GM19397 (cell line): ENCODE measurements at regions not wholly inside any gene's neighbourhood (a gene's known extent, or its start where the extent isn't known, plus 50 kb on each side); places are given as distances from the start of the nearest gene placed in this dataset.
"Not testable (repeated sequence)": the region's sequence is repeated elsewhere in the genome, so short reads cannot be mapped to it uniquely, and the experiment has no call there.

Experiments used
- ATAC-seq: cut with Tn5 transposase; IDR thresholded peaks from one replicate; pipeline ENCODE4 v1.9.1; 2021; ENCODE audit warnings: mild to moderate bottlenecking, moderate library complexity; ENCODE audit not compliant: unreplicated experiment

GRCh38 chr3:98701071-98701675 is 62.0 kb upstream of the ST3GAL6 start:
- ATAC-seq = no peak

- no peak for ATAC-seq
Measured at GRCh38 chr3:98702166-98702565, 61.0 kb upstream of the ST3GAL6 start.

- no peak for ATAC-seq
Measured at GRCh38 chr3:98705212-98705611, 57.9 kb upstream of the ST3GAL6 start.

- ATAC-seq = no peak
Measured at GRCh38 chr3:98705694-98706093, 57.4 kb upstream of the ST3GAL6 start.

GRCh38 chr3:98708681-98709080 is 54.5 kb upstream of the ST3GAL6 start:
- ATAC-seq = not testable (repeated sequence)

GRCh38 chr3:98709441-98709840 is 53.7 kb upstream of the ST3GAL6 start:
- no peak for ATAC-seq

- no peak for ATAC-seq
Measured at GRCh38 chr3:98710067-98710659, 53.0 kb upstream of the ST3GAL6 start.

- ATAC-seq = no peak
Measured at GRCh38 chr3:98711426-98711825, 51.7 kb upstream of the ST3GAL6 start.

GRCh38 chr3:98712726-98713125 is 50.4 kb upstream of the ST3GAL6 start:
- no peak for ATAC-seq

- not testable (repeated sequence) for ATAC-seq
Measured at GRCh38 chr3:98713332-98713731, 49.8 kb upstream of the ST3GAL6 start.
